ENCODE measurements at regions not wholly inside any gene's neighbourhood (a gene's known extent, or its start where the extent isn't known, plus 50 kb on each side); places are given as distances from the start of the nearest gene placed in this dataset.

DNA sequence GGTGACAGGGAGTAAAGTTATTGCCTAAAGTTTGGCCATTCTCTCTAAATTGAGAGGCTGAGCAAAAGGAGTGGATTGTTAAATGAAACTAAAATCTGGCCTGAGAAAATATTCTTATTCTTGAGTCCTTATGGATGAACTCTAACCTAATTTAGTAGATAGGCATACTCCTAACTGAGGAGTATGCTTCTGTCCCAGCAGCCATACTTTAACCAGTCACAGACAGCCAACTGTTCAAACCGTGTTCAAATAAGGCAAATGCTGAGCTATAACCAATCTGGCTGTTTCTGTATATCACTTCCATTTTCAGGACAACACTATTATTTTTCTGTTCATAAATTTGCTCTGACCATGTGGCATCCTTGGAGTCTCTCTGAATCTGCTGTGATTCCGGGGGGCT is 75.9 kb upstream of the RERGL start:
- H3K4me3 ChIP-seq (ENCODE audit: low read length) = no peak overlapping the region
- DNase-seq (ENCODE audit: low read depth) = no peak
- no peak for TF ChIP-seq CTCF (conservative IDR thresholded peaks at IDR 0.05; ENCODE audit: low read depth, low read length)

GRCh38 chr12:18165422-18165871 is 75.5 kb upstream of the RERGL start:
- DNase-seq (ENCODE audit: low read depth) = peak; percentile 63
- H3K4me3 ChIP-seq (ENCODE audit: low read length) = peak overlapping the region; percentile 21
- TF ChIP-seq CTCF (conservative IDR thresholded peaks at IDR 0.05; ENCODE audit: low read depth, low read length) = no peak

DNA sequence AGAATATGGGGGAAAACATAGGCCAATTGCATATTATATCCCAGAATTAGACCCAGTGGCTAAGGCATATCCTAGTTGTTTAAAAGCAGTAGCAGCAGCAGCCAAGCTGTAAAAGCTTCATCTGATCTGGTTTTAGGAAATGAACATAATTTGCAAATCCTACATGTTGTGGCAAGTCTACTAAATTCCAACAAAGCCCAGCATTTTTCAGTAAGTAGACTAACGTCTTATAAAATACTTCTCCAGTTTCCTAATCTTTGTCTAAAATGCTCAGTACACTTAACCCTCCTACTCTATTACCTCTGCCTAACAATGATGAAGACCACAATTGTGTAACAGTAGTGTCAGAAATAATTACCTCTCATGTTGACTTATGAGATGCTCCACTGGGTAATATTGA is 70.9 kb upstream of the RERGL start:
- no peak for TF ChIP-seq CTCF (conservative IDR thresholded peaks at IDR 0.05; ENCODE audit: low read depth, low read length)
- no peak overlapping the region for H3K4me3 ChIP-seq (ENCODE audit: low read length)
- DNase-seq (ENCODE audit: low read depth) = no peak

- no peak overlapping the region for H3K4me3 ChIP-seq (ENCODE audit: low read length)
- DNase-seq (ENCODE audit: low read depth) = no peak
- peak; percentile 71 for TF ChIP-seq CTCF (conservative IDR thresholded peaks at IDR 0.05; ENCODE audit: low read depth, low read length)
Measured at GRCh38 chr12:18158774-18159557, 69.0 kb upstream of the RERGL start.

DNA sequence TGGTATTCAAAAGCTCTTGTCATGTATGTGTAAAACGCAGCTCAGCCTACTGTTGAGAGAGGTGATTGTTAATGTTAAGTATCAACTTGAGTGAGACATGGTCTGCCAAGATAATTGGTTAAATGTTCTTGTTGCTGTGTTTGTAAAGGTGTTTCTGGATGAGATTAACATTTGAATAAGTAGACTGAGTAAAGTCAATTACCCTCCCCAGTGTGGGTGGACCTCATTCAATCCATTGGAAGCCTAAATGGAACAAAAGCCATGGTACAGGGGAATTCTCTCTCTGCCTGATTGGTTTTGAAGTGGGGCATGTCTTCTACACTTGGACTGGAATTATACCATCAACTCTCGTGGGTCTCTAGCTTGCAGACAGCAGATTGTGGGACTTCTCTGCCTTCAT is 63.8 kb upstream of the RERGL start:
- DNase-seq (ENCODE audit: low read depth) = no peak
- no peak for TF ChIP-seq CTCF (conservative IDR thresholded peaks at IDR 0.05; ENCODE audit: low read depth, low read length)
- no peak overlapping the region for H3K4me3 ChIP-seq (ENCODE audit: low read length)

DNA sequence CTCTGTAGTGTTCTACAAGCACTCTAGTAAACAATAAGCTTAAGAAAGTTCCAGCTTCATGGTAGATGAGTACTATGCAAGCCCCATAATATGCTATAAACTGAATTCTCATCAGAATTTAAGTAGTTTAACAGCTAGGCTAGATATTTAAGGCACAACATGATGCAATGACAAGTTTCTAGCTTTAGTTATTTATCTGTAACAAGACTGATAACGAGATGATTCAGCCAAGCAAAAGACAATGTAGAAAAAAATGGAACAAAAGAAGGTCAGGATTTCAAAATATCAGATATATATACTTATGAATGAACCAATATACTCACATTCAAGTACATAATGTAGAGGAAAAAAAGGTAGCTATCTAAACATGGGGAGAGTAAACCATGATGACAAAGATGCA is 61.0 kb upstream of the RERGL start:
- TF ChIP-seq CTCF (conservative IDR thresholded peaks at IDR 0.05; ENCODE audit: low read depth, low read length) = no peak
- H3K4me3 ChIP-seq (ENCODE audit: low read length) = no peak overlapping the region
- DNase-seq (ENCODE audit: low read depth) = no peak

- no peak overlapping the region for H3K4me3 ChIP-seq (ENCODE audit: low read length)
- no peak for DNase-seq (ENCODE audit: low read depth)
- no peak for TF ChIP-seq CTCF (conservative IDR thresholded peaks at IDR 0.05; ENCODE audit: low read depth, low read length)
Measured at GRCh38 chr12:18148961-18149360, 59.0 kb upstream of the RERGL start.
